HG03139 (cell line): ENCODE measurements at regions not wholly inside any gene's neighbourhood (a gene's known extent, or its start where the extent isn't known, plus 50 kb on each side); places are given as distances from the start of the nearest gene placed in this dataset.

Source experiments
- ATAC-seq: cut with Tn5 transposase; IDR thresholded peaks from one replicate; pipeline ENCODE4 v1.9.1; 2021; ENCODE audit not compliant: unreplicated experiment

- ATAC-seq, result no peak
Observed at GRCh38 chr10:84996580-84996979, 668.2 kb downstream of the CCSER2 start.

- ATAC-seq, result no peak
Observed at GRCh38 chr10:84997870-84998269, 669.5 kb downstream of the CCSER2 start.

GRCh38 chr10:84999929-85000328 is 671.5 kb downstream of the CCSER2 start:
- no peak for ATAC-seq

- no peak for ATAC-seq
Observed at GRCh38 chr10:85003083-85003482, 674.7 kb downstream of the CCSER2 start.

GRCh38 chr10:85008488-85009184 is 680.2 kb downstream of the CCSER2 start:
- no peak for ATAC-seq

- no peak for ATAC-seq
Observed at GRCh38 chr10:85012305-85012704, 683.9 kb downstream of the CCSER2 start.

GRCh38 chr10:85026878-85027467 is 698.6 kb downstream of the CCSER2 start:
- no peak for ATAC-seq

- no peak for ATAC-seq
Observed at GRCh38 chr10:85032981-85033380, 704.6 kb downstream of the CCSER2 start.

- ATAC-seq, result no peak
Observed at GRCh38 chr10:85036661-85037060, 708.3 kb downstream of the CCSER2 start.

- ATAC-seq, result no peak
Observed at GRCh38 chr10:85039311-85039710, 710.9 kb downstream of the CCSER2 start.

- ATAC-seq, result no peak
Observed at GRCh38 chr10:85043207-85043606, 714.8 kb downstream of the CCSER2 start.

GRCh38 chr10:85045046-85045445 is 716.7 kb downstream of the CCSER2 start:
- ATAC-seq, result no peak

- no peak for ATAC-seq
Observed at GRCh38 chr10:85047170-85047834, 718.9 kb downstream of the CCSER2 start.

GRCh38 chr10:85047979-85048378 is 719.6 kb downstream of the CCSER2 start:
- no peak for ATAC-seq

- ATAC-seq, result no peak
Observed at GRCh38 chr10:85048644-85049043, 720.3 kb downstream of the CCSER2 start.

GRCh38 chr10:85060944-85061343 is 732.6 kb downstream of the CCSER2 start:
- no peak for ATAC-seq

- ATAC-seq, result no peak
Observed at GRCh38 chr10:85061401-85061800, 733.0 kb downstream of the CCSER2 start.

GRCh38 chr10:85067955-85068354 is 739.6 kb downstream of the CCSER2 start:
- no peak for ATAC-seq

GRCh38 chr10:85080934-85081333 is 752.5 kb downstream of the CCSER2 start:
- no peak for ATAC-seq

GRCh38 chr10:85098835-85099521 is 770.6 kb downstream of the CCSER2 start:
- ATAC-seq, result no peak

- ATAC-seq, result no peak
Observed at GRCh38 chr10:85100495-85100894, 772.1 kb downstream of the CCSER2 start.
